ENCODE measurements at regions not wholly inside any gene's neighbourhood (a gene's known extent, or its start where the extent isn't known, plus 50 kb on each side); places are given as distances from the start of the nearest gene placed in this dataset.

DNA sequence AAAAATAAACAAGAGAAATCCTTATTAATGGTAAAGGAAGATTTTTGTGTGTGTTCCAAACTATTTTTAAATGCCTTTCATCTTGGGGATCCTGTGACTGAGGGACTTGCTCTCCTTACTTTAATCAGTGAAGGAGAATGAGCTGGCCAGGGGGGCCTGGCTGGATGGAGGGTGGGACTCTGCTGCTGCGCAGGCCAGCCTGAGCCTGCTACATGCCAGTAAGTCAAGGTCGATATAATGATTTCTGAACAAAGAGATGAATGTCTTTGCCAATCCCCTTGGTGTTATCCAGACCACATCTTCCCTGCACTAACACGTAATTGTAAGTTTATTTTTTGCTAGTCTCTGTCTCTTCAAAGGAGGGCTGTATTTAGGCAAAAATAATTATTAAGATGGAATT lies 1679.2 kb upstream of the TENM3 start:
- TF ChIP-seq, protein P1, sequence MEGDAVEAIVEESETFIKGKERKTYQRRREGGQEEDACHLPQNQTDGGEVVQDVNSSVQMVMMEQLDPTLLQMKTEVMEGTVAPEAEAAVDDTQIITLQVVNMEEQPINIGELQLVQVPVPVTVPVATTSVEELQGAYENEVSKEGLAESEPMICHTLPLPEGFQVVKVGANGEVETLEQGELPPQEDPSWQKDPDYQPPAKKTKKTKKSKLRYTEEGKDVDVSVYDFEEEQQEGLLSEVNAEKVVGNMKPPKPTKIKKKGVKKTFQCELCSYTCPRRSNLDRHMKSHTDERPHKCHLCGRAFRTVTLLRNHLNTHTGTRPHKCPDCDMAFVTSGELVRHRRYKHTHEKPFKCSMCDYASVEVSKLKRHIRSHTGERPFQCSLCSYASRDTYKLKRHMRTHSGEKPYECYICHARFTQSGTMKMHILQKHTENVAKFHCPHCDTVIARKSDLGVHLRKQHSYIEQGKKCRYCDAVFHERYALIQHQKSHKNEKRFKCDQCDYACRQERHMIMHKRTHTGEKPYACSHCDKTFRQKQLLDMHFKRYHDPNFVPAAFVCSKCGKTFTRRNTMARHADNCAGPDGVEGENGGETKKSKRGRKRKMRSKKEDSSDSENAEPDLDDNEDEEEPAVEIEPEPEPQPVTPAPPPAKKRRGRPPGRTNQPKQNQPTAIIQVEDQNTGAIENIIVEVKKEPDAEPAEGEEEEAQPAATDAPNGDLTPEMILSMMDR (IDR thresholded peaks at IDR 0.05) = no peak
- no peak for TF ChIP-seq POLR2A (IDR thresholded peaks at IDR 0.05)
